Panc1 (cell line): ENCODE measurements at regions not wholly inside any gene's neighbourhood (a gene's known extent, or its start where the extent isn't known, plus 50 kb on each side); places are given as distances from the start of the nearest gene placed in this dataset.
A peak's percentile ranks its signal among the peaks of the same experiment; 100 is the strongest.

Experiments
- ATAC-seq: fragments of 200-7000 bp; cut with Tn5 transposase; 2 replicates; pipeline ENCODE4 v1.9.1; 2020; ENCODE audit warnings: mild to moderate bottlenecking, moderate library complexity
- BruUV-seq: library from RNA; stranded (reverse); fragments of 400-500 nt; replicated peaks from 2 replicates; lab custom pipeline; 2021; lab: Mats Ljungman, UMichigan
- CTCF ChIA-PET: fragments of 300-600 bp; sonication (Branson Sonifier 250); formaldehyde crosslinking; loops from one replicate; lab custom pipeline; 2022; ENCODE audit warnings: antibody characterized with exemption; lab: Charles Lee
- POLR2A ChIA-PET: fragments of 300-600 bp; sonication (Branson Sonifier 250); formaldehyde crosslinking; loops from one replicate; lab custom pipeline; 2022; ENCODE audit warnings: antibody characterized with exemption; lab: Charles Lee
- DNase-seq: peaks from one replicate; pipeline ENCODE4 v3.0.0-alpha.2; 2010; ENCODE audit warnings: low read depth, low spot score
- H3K27ac ChIP-seq: 2 replicates; pipeline ENCODE4 v1.5.1; 2011; ENCODE audit warnings: mild to moderate bottlenecking, low read length, inconsistent platforms
- H3K27me3 ChIP-seq: fragments of 200-500 bp; sonication (Bioruptor generic); 2 replicates; pipeline ENCODE4 v1.6.0; 2014; ENCODE audit warnings: low read length, inconsistent platforms; ENCODE audit not compliant: control insufficient read depth, insufficient read depth
- H3K36me3 ChIP-seq: fragments of 200-500 bp; sonication (Bioruptor generic); 2 replicates; pipeline ENCODE4 v1.5.1; 2014; ENCODE audit warnings: inconsistent platforms, mild to moderate bottlenecking, low read length, moderate library complexity; ENCODE audit not compliant: control insufficient read depth, insufficient read depth
- H3K4me1 ChIP-seq: 2 replicates; pipeline ENCODE4 v1.5.1; 2011; ENCODE audit warnings: inconsistent platforms, mild to moderate bottlenecking, low read length, moderate library complexity; ENCODE audit not compliant: control insufficient read depth, insufficient read depth
- H3K4me3 ChIP-seq, 2 experiments: 2 replicates each; pipeline ENCODE4 v1.5.1; 2011 to 2012; ENCODE audit warnings: low read depth in 2 of 2, low read length in 2 of 2, mild to moderate bottlenecking in 2 of 2, inconsistent platforms in 1 of 2, moderate library complexity in 1 of 2
- H3K9me3 ChIP-seq: fragments of 200-500 bp; sonication (Bioruptor generic); 2 replicates; pipeline ENCODE4 v1.5.1; 2014; ENCODE audit warnings: low read depth, mild to moderate bottlenecking, inconsistent platforms, low read length, moderate library complexity; ENCODE audit not compliant: control insufficient read depth, insufficient read depth
- CTCF ChIP-seq: fragments of 450-650 bp; IDR thresholded peaks from 2 replicates; pipeline ENCODE4 v1.5.1; 2017; ENCODE audit warnings: mild to moderate bottlenecking
- POLR2AphosphoS5 ChIP-seq: IDR thresholded peaks from 2 replicates; pipeline ENCODE4 v1.6.1; 2012; ENCODE audit warnings: mild to moderate bottlenecking, low read depth, low read length, moderate library complexity
- SIN3A ChIP-seq: IDR thresholded peaks from 2 replicates; pipeline ENCODE4 v1.6.1; 2012; ENCODE audit warnings: low read depth, mild to moderate bottlenecking, low read length, moderate library complexity, borderline replicate concordance; ENCODE audit not compliant: insufficient read depth
- TCF7L2 ChIP-seq: IDR thresholded peaks from 2 replicates; pipeline ENCODE4 v1.6.1; 2011; ENCODE audit warnings: mild to moderate bottlenecking, low read depth, low read length, inconsistent platforms
- in situ Hi-C: cut with HindIII; loops from 2 replicates; pipeline ENCODE4 v1.10.0; 2016; ENCODE audit warnings: low sequenced_read_pairs, low pct_unique_long_range_greater_than_20kb
- intact Hi-C: fragments of 100-400 bp; cut with micrococcal nuclease; formaldehyde crosslinking; loops from one replicate; pipeline ENCODE4 v1.10.0; 2022; ENCODE audit not compliant: unreplicated experiment
- TF ChIP-seq, protein P1 (sequence below), 2 experiments: IDR thresholded peaks; 2 replicates each; pipeline ENCODE4 v1.6.1; 2011 to 2012; ENCODE audit warnings: low read depth in 2 of 2, control low read depth in 1 of 2, low read length in 1 of 2, mild to moderate bottlenecking in 1 of 2, moderate library complexity in 1 of 2; ENCODE audit not compliant: insufficient read depth in 1 of 2

DNA sequence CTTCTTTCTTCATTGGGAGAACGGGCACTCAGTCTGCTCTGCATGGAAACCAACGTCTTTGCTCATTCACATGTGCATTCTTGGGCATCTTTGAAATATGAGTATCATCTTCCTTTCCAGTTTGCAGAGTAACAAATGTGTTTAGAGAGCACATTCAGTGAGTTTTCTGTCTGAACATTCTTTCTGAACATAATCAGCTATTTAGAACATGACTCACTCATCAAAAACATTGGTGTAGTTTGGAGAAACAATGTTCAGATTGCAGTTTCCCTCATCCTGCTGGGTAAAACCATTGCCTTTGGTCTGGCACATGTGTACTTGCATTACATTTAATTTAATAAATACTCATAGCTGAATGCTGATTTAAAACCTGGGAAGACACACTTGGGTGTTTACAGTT is 81.5 kb upstream of the F9 start:
- no peak for DNase-seq
- intact Hi-C loops (no loop called here), in situ Hi-C loops (no loop called here)
- no peak for ATAC-seq
- ChIA-PET CTCF (no interaction called here), POLR2A (no interaction called here)
- TF ChIP-seq, protein P1, sequence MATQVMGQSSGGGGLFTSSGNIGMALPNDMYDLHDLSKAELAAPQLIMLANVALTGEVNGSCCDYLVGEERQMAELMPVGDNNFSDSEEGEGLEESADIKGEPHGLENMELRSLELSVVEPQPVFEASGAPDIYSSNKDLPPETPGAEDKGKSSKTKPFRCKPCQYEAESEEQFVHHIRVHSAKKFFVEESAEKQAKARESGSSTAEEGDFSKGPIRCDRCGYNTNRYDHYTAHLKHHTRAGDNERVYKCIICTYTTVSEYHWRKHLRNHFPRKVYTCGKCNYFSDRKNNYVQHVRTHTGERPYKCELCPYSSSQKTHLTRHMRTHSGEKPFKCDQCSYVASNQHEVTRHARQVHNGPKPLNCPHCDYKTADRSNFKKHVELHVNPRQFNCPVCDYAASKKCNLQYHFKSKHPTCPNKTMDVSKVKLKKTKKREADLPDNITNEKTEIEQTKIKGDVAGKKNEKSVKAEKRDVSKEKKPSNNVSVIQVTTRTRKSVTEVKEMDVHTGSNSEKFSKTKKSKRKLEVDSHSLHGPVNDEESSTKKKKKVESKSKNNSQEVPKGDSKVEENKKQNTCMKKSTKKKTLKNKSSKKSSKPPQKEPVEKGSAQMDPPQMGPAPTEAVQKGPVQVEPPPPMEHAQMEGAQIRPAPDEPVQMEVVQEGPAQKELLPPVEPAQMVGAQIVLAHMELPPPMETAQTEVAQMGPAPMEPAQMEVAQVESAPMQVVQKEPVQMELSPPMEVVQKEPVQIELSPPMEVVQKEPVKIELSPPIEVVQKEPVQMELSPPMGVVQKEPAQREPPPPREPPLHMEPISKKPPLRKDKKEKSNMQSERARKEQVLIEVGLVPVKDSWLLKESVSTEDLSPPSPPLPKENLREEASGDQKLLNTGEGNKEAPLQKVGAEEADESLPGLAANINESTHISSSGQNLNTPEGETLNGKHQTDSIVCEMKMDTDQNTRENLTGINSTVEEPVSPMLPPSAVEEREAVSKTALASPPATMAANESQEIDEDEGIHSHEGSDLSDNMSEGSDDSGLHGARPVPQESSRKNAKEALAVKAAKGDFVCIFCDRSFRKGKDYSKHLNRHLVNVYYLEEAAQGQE (IDR thresholded peaks at IDR 0.05; ENCODE audit: insufficient read depth in 1 of 2, low read depth in 2 of 2, low read length in 1 of 2) = no peak
- no peak for TF ChIP-seq SIN3A
- no peak for TF ChIP-seq TCF7L2
- no peaks in the 10 kb centered on the region for H3K4me1 ChIP-seq
- BruUV-seq = no TSS peak
- no peaks in the 10 kb centered on the region for H3K9me3 ChIP-seq
- H3K4me3 ChIP-seq = no peak overlapping the region
- H3K27ac ChIP-seq = no peak overlapping the region
- no peaks in the 10 kb centered on the region for H3K36me3 ChIP-seq
- no peaks in the 10 kb centered on the region for H3K27me3 ChIP-seq

- no TSS peak for BruUV-seq
- Histone ChIP-seq H3K4me1 (no peaks in the 10 kb centered on the region), H3K36me3 (no peaks in the 10 kb centered on the region), H3K4me3 (no peak overlapping the region), H3K9me3 (no peaks in the 10 kb centered on the region), H3K27ac (no peak overlapping the region), H3K27me3 (no peaks in the 10 kb centered on the region)
- in situ Hi-C loops (no loop called here), intact Hi-C loops (no loop called here)
- DNase-seq (no peak), ATAC-seq (no peak)
- ChIA-PET POLR2A (no interaction called here), CTCF (no interaction called here)
- TF ChIP-seq POLR2AphosphoS5 (no peak), CTCF (no peak), SIN3A (no peak), TCF7L2 (no peak)
Measured at GRCh38 chrX:139446832-139447231, 83.7 kb upstream of the F9 start.

GRCh38 chrX:139429913-139430312 is 100.6 kb upstream of the F9 start:
- H3K4me3 ChIP-seq = no peak overlapping the region
- H3K9me3 ChIP-seq = no peaks in the 10 kb centered on the region
- no peaks in the 10 kb centered on the region for H3K27me3 ChIP-seq
- H3K4me1 ChIP-seq = no peaks in the 10 kb centered on the region
- no peaks in the 10 kb centered on the region for H3K36me3 ChIP-seq
- no TSS peak for BruUV-seq
- intact Hi-C loops (no loop called here), in situ Hi-C loops (no loop called here)
- DNase-seq = no peak
- POLR2A ChIA-PET = no interaction called here
- CTCF ChIA-PET = no interaction called here
- no peak for ATAC-seq
- no peak overlapping the region for H3K27ac ChIP-seq
- TF ChIP-seq CTCF = peak; percentile 33
- no peak for TF ChIP-seq TCF7L2
